Activated CD8-positive, alpha-beta memory T cell treated with anti-CD3 and anti-CD28 coated beads, Interleukin-2, amount 50 U/mL, for 4 hours (primary cell): ENCODE measurements at regions not wholly inside any gene's neighbourhood (a gene's known extent, or its start where the extent isn't known, plus 50 kb on each side); places are given as distances from the start of the nearest gene placed in this dataset.

ENCODE experiments used
- DNase-seq: peaks from one replicate; pipeline ENCODE4 v3.0.0-alpha.2; 2020

- no peak for DNase-seq
These were observed 264.7 kb upstream of the NR4A3 start for GRCh38 chr9:99556998-99557397.

GRCh38 chr9:99557816-99558215 is 263.9 kb upstream of the NR4A3 start:
- DNase-seq, result no peak

- DNase-seq, result no peak
These were observed 261.9 kb upstream of the NR4A3 start for GRCh38 chr9:99559776-99560175.

- DNase-seq, result no peak
These were observed 261.1 kb upstream of the NR4A3 start for GRCh38 chr9:99560561-99560960.

GRCh38 chr9:99561509-99561917 is 260.2 kb upstream of the NR4A3 start:
- no peak for DNase-seq

GRCh38 chr9:99561961-99562565 is 259.6 kb upstream of the NR4A3 start:
- DNase-seq, result no peak

- no peak for DNase-seq
These were observed 258.3 kb upstream of the NR4A3 start for GRCh38 chr9:99563364-99563763.

- no peak for DNase-seq
These were observed 256.5 kb upstream of the NR4A3 start for GRCh38 chr9:99565203-99565602.

GRCh38 chr9:99567436-99567835 is 254.2 kb upstream of the NR4A3 start:
- no peak for DNase-seq

GRCh38 chr9:99569840-99570239 is 251.8 kb upstream of the NR4A3 start:
- no peak for DNase-seq

GRCh38 chr9:99572567-99572966 is 249.1 kb upstream of the NR4A3 start:
- DNase-seq, result no peak

- no peak for DNase-seq
These were observed 248.6 kb upstream of the NR4A3 start for GRCh38 chr9:99573085-99573484.

- DNase-seq, result no peak
These were observed 247.8 kb upstream of the NR4A3 start for GRCh38 chr9:99573886-99574285.

GRCh38 chr9:99576002-99576401 is 245.7 kb upstream of the NR4A3 start:
- DNase-seq, result no peak

GRCh38 chr9:99576876-99577275 is 244.8 kb upstream of the NR4A3 start:
- no peak for DNase-seq

GRCh38 chr9:99577351-99577750 is 244.3 kb upstream of the NR4A3 start:
- DNase-seq, result no peak

- no peak for DNase-seq
These were observed 243.0 kb upstream of the NR4A3 start for GRCh38 chr9:99578666-99579065.

- no peak for DNase-seq
These were observed 241.7 kb upstream of the NR4A3 start for GRCh38 chr9:99579964-99580363.

- no peak for DNase-seq
These were observed 238.9 kb upstream of the NR4A3 start for GRCh38 chr9:99582814-99583213.

- no peak for DNase-seq
These were observed 233.4 kb upstream of the NR4A3 start for GRCh38 chr9:99588299-99588698.

- no peak for DNase-seq
These were observed 232.9 kb upstream of the NR4A3 start for GRCh38 chr9:99588747-99589146.

GRCh38 chr9:99590410-99590809 is 231.3 kb upstream of the NR4A3 start:
- DNase-seq, result no peak

GRCh38 chr9:99590840-99591239 is 230.8 kb upstream of the NR4A3 start:
- no peak for DNase-seq

GRCh38 chr9:99591770-99592169 is 229.9 kb upstream of the NR4A3 start:
- DNase-seq, result no peak

- no peak for DNase-seq
These were observed 228.7 kb upstream of the NR4A3 start for GRCh38 chr9:99592834-99593574.
